ENCODE measurements at regions not wholly inside any gene's neighbourhood (a gene's known extent, or its start where the extent isn't known, plus 50 kb on each side); places are given as distances from the start of the nearest gene placed in this dataset.
"Not testable (repeated sequence)": the region's sequence is repeated elsewhere in the genome, so short reads cannot be mapped to it uniquely, and the experiment has no call there.

DNA sequence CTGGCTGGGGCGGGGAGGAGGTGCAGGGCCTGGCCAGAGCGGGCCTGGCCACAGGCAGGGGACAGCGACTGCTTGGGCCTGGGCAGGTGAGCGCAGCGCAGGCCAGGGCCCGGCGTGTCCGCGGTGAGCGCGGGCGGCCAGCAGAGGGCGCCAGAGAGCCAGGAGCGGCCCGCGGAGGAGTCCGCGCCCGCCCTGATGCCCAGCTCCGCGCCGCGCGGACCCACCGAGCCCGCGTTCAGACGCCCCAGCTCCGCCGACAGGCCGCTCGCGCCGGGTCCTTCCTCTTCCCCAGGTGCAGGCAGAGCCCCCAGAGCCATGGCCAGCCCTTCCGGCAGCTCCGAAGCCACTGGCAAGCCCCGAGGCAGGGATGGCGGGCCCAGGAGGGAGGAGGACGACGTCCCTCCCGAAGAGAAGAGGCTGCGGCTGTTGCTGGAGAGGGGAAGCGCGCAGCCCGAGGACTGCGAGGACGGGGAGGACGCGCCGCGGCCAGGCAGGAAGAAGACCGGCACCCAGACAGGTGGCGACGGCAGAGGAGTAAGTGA lies 171.1 kb upstream of the OSBPL11 start:
- peak; percentile 36 for DNase-seq (ENCODE audit: low read depth, low spot score)
- in situ Hi-C loops (cut with HindIII; ENCODE audit: low sequenced_read_pairs): not testable (repeated sequence)
- H3K4me3 ChIP-seq (ENCODE audit: low read depth, low read length): peak overlapping the region; percentile 29
- TF ChIP-seq, protein P1, sequence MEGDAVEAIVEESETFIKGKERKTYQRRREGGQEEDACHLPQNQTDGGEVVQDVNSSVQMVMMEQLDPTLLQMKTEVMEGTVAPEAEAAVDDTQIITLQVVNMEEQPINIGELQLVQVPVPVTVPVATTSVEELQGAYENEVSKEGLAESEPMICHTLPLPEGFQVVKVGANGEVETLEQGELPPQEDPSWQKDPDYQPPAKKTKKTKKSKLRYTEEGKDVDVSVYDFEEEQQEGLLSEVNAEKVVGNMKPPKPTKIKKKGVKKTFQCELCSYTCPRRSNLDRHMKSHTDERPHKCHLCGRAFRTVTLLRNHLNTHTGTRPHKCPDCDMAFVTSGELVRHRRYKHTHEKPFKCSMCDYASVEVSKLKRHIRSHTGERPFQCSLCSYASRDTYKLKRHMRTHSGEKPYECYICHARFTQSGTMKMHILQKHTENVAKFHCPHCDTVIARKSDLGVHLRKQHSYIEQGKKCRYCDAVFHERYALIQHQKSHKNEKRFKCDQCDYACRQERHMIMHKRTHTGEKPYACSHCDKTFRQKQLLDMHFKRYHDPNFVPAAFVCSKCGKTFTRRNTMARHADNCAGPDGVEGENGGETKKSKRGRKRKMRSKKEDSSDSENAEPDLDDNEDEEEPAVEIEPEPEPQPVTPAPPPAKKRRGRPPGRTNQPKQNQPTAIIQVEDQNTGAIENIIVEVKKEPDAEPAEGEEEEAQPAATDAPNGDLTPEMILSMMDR (IDR thresholded peaks at IDR 0.05; ENCODE audit: low read depth, low read length): peak; percentile 51

DNA sequence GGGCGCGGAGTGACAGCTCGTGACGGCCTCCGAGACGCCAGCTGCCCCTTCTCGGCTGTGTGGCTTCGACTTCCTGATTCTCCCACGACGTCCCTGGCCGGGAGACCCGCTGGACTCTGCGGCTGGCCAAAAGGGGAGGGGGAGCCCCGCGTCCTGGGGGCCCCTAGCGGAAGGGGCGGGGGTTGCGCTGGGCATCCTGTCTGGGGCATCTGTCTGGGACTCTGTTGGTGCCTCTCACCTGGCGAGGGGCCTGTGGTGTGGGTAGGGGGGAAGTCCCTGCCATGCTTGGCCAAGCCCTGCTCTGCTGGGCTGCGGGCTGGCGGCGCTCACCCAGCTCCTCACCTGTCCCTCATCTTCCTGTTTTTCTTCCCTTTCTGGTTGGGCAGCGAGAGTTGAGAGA lies 171.6 kb upstream of the OSBPL11 start:
- H3K4me3 ChIP-seq (ENCODE audit: low read depth, low read length); DNase-seq (ENCODE audit: low read depth, low spot score); in situ Hi-C loops (cut with HindIII; ENCODE audit: low sequenced_read_pairs): not testable (repeated sequence)
- TF ChIP-seq, protein P1 (IDR thresholded peaks at IDR 0.05; ENCODE audit: low read depth, low read length): peak; percentile 20

DNA sequence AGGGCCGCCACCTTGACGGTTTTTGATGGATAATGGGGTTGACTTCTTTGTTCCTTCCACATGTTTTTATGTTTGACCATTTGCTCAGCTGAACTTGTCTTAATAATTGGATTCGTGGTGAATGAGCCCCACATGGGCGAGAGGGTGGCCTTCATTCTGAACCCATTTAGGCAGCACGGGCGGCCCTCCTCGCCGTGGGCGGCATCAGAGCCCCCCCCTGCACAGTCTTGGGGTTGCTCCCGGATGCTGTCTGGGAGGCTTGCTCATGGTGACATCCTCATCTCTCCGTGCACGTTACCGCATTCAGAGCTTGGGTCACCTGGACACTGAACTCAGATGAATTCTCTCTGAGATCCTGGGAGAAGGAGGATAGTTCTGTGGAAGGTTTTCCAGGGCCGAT lies 172.3 kb upstream of the OSBPL11 start:
- TF ChIP-seq, protein P1 (IDR thresholded peaks at IDR 0.05; ENCODE audit: low read depth, low read length): no peak
- H3K4me3 ChIP-seq (ENCODE audit: low read depth, low read length): no peak overlapping the region
- in situ Hi-C loops (cut with HindIII; ENCODE audit: low sequenced_read_pairs): no loop called here
- DNase-seq (ENCODE audit: low read depth, low spot score): no peak

DNA sequence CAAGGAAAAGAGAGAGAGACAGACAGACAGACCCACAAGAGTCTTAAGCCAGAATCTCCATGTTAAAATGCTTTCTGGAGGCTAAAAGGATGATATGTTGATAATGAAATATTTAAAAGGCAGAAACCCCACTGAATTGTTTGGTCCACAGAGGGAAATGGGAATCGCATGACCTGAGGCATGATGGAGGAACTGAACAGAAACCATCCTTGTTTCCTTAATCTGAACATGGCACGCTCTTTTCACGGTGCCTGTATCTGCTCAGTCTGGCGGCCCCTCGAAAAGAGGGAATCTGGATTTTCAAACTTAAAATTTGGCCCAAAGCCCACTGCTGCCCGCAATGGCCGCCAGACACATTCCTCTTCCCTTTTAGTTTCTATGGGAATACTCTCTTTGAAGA lies 173.5 kb upstream of the OSBPL11 start:
- DNase-seq (ENCODE audit: low read depth, low spot score); in situ Hi-C loops (cut with HindIII; ENCODE audit: low sequenced_read_pairs); H3K4me3 ChIP-seq (ENCODE audit: low read depth, low read length): not testable (repeated sequence)

DNA sequence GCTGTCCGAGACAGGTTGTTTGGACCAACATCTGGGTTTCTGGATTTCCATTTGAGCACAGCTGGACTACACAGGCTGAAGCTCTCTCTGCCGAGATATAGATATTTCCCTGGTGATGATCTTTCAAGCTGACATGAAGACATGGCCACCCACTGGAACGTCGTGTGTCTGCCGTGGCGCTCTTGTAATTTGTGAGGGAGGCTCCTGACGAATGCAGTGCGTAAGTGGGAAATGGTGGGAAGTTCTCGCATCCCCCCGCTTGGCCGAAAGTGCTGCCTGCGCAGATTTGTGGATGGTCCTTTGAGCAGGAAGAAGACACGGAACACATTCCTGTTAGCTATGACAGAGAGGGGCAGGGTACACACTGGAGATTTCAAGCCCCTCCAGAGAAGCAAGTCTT lies 176.2 kb upstream of the OSBPL11 start:
- DNase-seq (ENCODE audit: low read depth, low spot score); in situ Hi-C loops (cut with HindIII; ENCODE audit: low sequenced_read_pairs); H3K4me3 ChIP-seq (ENCODE audit: low read depth, low read length): not testable (repeated sequence)

DNA sequence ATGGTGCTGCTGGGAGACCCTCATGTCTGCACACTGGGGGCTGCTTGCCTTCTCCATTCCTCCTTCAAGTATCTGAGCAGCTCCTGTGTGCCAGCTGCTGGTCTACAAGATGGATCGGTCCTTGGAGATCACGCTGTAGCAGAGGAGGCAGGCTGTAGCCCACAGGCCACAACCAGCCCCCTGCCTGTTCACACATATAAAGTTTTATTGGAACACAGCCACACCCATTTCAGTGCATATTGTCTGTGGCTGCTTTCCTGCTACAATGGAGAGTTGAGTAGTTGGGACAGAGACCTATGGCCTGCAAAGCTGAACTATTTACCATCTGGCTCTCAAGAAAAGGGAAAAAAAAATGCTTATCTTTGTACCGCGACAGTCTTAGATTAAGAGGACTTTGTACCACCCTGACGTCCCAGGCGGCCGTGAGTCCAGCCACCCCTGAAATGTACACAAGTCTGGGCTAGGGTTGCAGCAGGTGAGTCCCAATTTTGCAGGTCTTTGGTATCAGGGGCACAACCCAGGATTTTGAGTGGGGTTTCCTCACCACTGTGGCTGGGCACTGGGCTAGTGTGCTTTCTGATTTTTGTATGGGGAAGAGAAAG lies 179.2 kb upstream of the OSBPL11 start:
- H3K4me3 ChIP-seq (ENCODE audit: low read depth, low read length); in situ Hi-C loops (cut with HindIII; ENCODE audit: low sequenced_read_pairs); DNase-seq (ENCODE audit: low read depth, low spot score): not testable (repeated sequence)

DNA sequence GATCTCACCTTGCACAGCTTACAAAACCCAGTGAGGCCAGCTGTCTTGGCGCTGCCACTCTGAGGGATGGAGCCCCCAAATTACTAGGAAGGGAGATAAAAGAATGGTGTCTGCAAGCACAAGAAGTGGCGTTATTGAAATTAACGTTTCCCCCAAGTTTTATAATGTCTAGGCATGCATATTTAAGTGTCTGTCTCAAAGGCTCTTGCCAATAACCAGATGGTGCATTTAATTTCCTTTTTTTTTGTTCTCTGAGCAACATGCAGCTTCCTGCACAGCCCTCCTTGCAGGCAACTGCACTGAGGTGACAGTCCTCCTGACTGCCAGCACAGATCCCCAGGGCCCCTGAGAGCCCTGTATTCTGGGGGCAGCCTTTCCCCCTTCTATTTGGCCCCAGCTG lies 179.8 kb upstream of the OSBPL11 start:
- in situ Hi-C loops (cut with HindIII; ENCODE audit: low sequenced_read_pairs); H3K4me3 ChIP-seq (ENCODE audit: low read depth, low read length); DNase-seq (ENCODE audit: low read depth, low spot score): not testable (repeated sequence)

DNA sequence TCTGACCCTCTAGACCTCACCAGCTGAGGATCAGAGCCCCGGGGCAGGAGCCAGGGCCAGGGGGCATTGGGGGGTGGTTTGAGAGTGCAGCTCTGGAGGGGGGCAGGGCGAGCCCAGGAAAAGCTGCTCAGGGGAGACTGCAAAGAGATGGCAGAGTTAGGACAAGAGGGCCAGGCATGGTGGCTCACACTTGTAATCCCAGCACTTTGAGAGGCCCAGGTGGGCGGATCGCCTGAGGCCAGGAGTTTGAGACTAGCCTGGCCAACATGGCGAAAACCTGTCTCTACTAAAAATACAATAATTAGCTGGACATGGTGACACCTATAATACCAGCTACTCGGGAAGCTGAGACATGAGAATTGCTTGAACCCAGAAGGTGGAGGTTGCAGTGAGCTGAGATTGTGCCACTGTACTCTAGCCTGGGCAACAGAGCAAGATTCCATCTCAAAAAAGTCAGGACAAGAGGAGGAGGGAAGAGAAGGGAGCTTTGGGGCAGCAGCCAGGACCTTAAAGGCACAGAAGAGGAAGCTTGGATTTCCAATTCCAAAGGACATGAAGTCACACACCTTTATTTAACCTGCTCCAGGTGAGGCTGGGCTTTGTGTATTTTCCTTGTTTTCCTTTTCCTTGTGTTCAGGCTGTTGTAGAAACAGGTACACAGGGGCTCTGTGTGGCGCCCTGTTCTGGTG lies 180.5 kb upstream of the OSBPL11 start:
- H3K4me3 ChIP-seq (ENCODE audit: low read depth, low read length); in situ Hi-C loops (cut with HindIII; ENCODE audit: low sequenced_read_pairs); DNase-seq (ENCODE audit: low read depth, low spot score): not testable (repeated sequence)

DNA sequence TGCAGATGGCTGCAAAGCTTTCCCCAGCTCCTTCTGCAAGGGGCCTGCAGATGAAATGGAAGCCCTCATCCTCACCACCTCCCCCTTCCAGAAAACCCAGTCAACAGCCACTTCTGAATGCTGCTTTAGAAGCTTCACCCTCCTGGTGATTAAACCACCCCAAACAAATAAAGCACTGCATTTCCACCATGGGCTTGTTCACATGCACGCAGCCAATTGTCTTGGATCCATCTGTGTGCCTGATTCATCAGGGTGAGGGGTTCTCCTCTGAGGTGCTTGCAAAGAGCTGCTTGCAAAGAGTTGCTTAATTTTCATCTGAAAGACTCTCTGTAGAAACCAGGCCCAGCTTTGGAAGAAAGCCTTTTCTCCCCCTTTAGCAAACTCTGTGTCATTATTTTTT lies 184.0 kb upstream of the OSBPL11 start:
- in situ Hi-C loops (cut with HindIII; ENCODE audit: low sequenced_read_pairs); DNase-seq (ENCODE audit: low read depth, low spot score); H3K4me3 ChIP-seq (ENCODE audit: low read depth, low read length): not testable (repeated sequence)

DNA sequence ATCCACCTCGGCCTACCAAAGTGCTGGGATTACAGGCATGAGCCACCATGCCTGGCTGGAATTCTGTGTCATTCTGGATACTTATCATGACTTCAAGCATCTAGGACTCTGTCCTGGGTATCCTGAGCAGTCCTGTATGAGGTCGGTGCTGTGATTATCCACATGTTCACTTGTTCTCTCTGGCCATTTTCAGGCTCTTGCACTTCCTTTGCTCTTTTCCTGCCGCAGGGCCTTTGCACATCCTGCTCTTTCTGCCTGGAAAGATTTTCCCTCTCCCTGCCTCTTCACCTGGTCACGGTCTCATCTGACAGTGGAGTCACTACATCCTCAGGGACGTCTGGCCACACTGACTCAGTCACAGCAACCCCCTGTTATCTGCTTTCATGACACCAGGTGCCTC lies 184.6 kb upstream of the OSBPL11 start:
- DNase-seq (ENCODE audit: low read depth, low spot score); H3K4me3 ChIP-seq (ENCODE audit: low read depth, low read length); in situ Hi-C loops (cut with HindIII; ENCODE audit: low sequenced_read_pairs): not testable (repeated sequence)

DNA sequence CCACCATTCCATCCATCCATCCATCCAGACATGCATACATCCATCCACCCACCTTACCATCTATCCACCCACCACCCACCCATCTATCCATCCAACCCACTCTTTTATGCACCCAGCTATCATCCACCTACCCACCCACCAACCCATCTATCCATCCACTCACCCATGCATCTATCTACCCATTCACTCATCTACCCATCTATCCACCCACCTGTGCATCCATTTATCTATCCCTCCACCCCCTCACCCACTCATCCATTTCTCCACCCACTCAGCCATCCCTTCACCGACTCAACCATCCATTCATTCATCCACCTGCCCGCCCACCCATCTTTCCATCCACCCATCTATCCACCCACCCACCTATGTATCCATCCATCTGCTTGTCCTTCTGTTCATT lies 186.4 kb upstream of the OSBPL11 start:
- H3K4me3 ChIP-seq (ENCODE audit: low read depth, low read length); DNase-seq (ENCODE audit: low read depth, low spot score); in situ Hi-C loops (cut with HindIII; ENCODE audit: low sequenced_read_pairs): not testable (repeated sequence)

DNA sequence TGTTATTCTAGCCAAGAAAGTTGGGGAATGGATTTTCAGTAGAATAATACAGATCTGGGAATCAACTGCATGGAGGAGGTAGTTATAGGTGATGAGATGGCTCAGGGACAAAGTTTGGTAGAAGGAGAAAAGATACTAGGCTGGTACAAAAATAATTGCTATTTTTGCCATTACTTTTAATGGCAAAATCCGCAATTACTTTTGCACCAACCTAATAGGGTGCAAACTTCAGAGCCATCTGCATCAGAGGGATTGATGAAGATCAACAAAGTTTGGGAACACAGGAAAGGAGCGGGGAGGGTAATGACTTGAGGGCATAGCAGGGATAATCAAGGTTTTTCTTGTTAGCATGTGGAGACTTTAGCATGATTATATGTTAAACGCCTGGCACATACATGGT lies 178.7 kb upstream of the ROPN1B start:
- in situ Hi-C loops (cut with HindIII; ENCODE audit: low sequenced_read_pairs); H3K4me3 ChIP-seq (ENCODE audit: low read depth, low read length); DNase-seq (ENCODE audit: low read depth, low spot score): not testable (repeated sequence)

DNA sequence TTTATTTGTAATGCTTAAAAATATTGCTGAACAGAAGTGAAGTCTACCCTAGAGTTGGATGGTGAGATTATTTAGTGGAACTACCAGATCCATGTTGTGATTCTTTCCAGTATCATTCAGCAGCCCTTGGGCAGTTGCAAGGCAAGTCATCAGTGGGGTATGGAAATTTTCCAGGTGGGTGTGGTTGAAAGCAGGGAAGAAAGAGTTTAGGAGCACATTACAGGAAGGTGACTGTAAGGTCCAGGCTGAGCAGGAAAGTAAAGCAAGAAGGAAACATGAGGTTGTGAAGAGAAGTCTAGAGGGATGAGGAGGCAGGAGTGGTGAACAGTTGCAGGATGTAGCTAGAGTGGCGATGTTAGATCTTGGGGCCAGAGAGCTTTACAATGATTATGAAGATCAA lies 178.0 kb upstream of the ROPN1B start:
- DNase-seq (ENCODE audit: low read depth, low spot score); in situ Hi-C loops (cut with HindIII; ENCODE audit: low sequenced_read_pairs): not testable (repeated sequence)

DNA sequence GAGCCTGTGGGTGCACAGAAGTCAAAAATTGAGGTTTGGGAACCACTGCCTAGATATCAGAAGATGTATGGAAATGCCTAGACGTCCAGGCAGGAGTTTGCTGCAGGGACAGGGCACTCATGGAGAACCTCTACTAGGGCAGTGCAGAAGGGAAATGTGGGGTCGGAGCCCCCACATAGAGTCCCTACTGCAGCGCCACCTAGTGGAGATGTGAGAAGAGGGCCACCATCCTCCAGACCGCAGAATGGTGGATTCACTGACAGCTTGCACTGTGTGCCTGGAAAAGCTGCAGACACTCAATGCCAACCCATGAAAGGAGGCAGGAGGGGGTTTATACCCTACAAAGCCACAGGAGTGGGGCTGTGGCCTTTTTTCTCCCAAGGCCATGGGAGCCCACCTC lies 159.0 kb upstream of the ROPN1B start:
- in situ Hi-C loops (cut with HindIII; ENCODE audit: low sequenced_read_pairs); DNase-seq (ENCODE audit: low read depth, low spot score); H3K4me3 ChIP-seq (ENCODE audit: low read depth, low read length): not testable (repeated sequence)

More for the DNA sequence above, 178.0 kb upstream of the ROPN1B start:
- not testable (repeated sequence) for H3K4me3 ChIP-seq (ENCODE audit: low read depth, low read length)

Data from astrocyte of the spinal cord (primary cell).